ENCODE measurements at regions not wholly inside any gene's neighbourhood (a gene's known extent, or its start where the extent isn't known, plus 50 kb on each side); places are given as distances from the start of the nearest gene placed in this dataset.
"Not testable (repeated sequence)": the region's sequence is repeated elsewhere in the genome, so short reads cannot be mapped to it uniquely, and the experiment has no call there.

GRCh38 chr2:144625626-144626025 lies 105.7 kb upstream of the ZEB2 start:
- no peak for DNase-seq (ENCODE audit: low read depth)
- no peak overlapping the region for H3K4me3 ChIP-seq (ENCODE audit: low read length)
- TF ChIP-seq, protein P1, sequence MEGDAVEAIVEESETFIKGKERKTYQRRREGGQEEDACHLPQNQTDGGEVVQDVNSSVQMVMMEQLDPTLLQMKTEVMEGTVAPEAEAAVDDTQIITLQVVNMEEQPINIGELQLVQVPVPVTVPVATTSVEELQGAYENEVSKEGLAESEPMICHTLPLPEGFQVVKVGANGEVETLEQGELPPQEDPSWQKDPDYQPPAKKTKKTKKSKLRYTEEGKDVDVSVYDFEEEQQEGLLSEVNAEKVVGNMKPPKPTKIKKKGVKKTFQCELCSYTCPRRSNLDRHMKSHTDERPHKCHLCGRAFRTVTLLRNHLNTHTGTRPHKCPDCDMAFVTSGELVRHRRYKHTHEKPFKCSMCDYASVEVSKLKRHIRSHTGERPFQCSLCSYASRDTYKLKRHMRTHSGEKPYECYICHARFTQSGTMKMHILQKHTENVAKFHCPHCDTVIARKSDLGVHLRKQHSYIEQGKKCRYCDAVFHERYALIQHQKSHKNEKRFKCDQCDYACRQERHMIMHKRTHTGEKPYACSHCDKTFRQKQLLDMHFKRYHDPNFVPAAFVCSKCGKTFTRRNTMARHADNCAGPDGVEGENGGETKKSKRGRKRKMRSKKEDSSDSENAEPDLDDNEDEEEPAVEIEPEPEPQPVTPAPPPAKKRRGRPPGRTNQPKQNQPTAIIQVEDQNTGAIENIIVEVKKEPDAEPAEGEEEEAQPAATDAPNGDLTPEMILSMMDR (conservative IDR thresholded peaks at IDR 0.05; ENCODE audit: low read depth, low read length) = no peak

DNA sequence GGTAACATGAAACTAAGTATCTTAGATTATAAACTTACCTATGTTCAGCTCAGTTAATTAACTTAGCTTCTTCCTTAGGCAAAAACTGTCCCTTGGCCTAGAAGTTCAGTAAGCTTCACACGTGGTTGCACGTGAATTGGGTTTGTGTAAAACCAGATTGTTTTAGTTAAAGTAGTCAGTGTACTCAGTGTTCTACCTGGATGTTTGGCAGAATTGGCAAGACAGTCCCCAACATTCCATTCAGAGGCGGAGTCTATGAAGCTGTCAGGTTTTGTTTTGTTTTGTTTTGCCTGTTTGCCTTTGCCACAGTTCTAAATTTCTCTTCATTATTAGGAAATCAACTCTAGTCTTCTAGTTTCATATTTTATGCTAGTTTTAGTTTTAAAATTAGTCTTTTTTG lies 105.3 kb upstream of the ZEB2 start:
- TF ChIP-seq, protein P1 (conservative IDR thresholded peaks at IDR 0.05; ENCODE audit: low read depth, low read length) = no peak
- no peak overlapping the region for H3K4me3 ChIP-seq (ENCODE audit: low read length)
- no peak for DNase-seq (ENCODE audit: low read depth)

DNA sequence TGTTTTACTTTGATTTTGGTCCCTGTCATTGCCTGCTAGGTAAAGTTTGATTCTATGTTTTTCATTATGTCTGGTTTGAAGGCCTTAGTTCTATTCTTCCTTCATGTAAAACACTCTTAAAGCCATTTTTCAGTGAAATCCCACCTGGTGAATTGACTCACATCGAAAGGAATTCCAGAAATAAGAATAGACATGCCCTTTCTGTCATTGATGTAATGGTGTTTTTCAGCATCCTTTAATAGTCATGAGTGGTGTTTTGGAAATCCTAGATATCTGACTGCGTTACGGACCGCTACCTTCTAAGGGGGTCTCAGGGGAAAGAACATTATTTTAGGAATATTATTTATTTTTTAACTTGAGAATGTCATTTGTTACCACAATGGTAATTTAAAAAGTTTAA lies 104.5 kb upstream of the ZEB2 start:
- no peak for DNase-seq (ENCODE audit: low read depth)
- TF ChIP-seq, protein P1 (conservative IDR thresholded peaks at IDR 0.05; ENCODE audit: low read depth, low read length) = no peak
- no peak overlapping the region for H3K4me3 ChIP-seq (ENCODE audit: low read length)

DNA sequence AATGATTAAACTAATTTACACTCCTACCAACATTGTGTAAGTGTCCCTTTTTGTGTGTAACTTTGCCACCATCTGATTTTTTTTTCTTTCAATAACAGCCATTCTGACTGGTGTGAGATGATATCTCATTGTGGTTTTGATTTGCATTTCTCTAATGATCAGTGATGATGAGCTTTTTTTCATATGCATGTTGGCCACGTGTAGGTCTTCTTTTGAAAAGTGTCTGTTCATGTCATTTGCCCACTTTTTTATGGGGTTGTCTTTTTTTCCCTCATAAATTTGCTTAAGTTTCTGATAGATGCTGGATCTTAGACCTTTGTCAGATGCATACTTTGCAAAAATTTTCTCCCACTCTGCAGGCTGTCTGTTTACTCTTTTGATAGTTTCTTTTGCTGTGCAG lies 102.5 kb upstream of the ZEB2 start:
- DNase-seq (ENCODE audit: low read depth); H3K4me3 ChIP-seq (ENCODE audit: low read length): not testable (repeated sequence)

GRCh38 chr2:144621266-144621665 lies 101.3 kb upstream of the ZEB2 start:
- TF ChIP-seq, protein P1 (conservative IDR thresholded peaks at IDR 0.05; ENCODE audit: low read depth, low read length) = no peak
- no peak overlapping the region for H3K4me3 ChIP-seq (ENCODE audit: low read length)
- DNase-seq (ENCODE audit: low read depth) = no peak

GRCh38 chr2:144619760-144620159 lies 99.8 kb upstream of the ZEB2 start:
- no peak for DNase-seq (ENCODE audit: low read depth)
- H3K4me3 ChIP-seq (ENCODE audit: low read length) = no peak overlapping the region
- TF ChIP-seq, protein P1 (conservative IDR thresholded peaks at IDR 0.05; ENCODE audit: low read depth, low read length) = no peak

- not testable (repeated sequence) for DNase-seq (ENCODE audit: low read depth); H3K4me3 ChIP-seq (ENCODE audit: low read length)
These were observed 97.3 kb upstream of the ZEB2 start for GRCh38 chr2:144617171-144617570.

DNA sequence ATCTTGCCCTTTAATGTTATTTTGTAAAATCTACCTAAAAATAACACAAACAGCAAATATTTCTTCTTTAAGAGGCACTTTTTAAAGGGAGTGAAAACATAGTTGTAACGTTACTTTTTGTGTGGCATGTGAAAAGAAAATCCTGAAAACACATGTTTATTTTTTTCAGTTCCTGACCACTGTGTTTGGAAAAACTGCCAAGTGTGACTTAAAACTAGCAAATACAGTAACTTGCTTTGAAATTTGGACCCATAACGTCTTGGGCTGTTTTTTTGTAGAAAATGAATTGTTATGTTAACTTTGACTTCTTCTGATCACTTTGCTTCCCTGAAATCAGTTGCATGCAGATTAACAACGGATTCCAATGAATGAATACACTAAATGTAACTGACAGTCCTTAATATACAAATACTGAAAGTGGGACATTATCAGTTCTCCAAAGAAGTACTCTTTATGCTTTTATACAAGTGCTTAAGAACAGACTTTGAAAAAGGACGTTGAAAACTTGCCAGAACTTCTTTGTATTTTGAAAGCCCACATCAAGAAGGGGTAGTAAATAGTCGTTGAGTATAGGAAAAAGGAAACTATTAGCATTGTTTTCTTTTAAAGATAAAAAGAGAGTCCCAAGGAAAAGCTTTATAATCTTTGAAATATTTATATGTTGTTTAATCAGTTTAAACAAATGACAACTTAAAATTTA lies 96.1 kb upstream of the ZEB2 start:
- TF ChIP-seq, protein P1 (conservative IDR thresholded peaks at IDR 0.05; ENCODE audit: low read depth, low read length) = no peak

More for the DNA sequence above, 96.1 kb upstream of the ZEB2 start:
- no peak overlapping the region for H3K4me3 ChIP-seq (ENCODE audit: low read length)
- no peak for DNase-seq (ENCODE audit: low read depth)
